GM12865 (cell line): ENCODE measurements at regions not wholly inside any gene's neighbourhood (a gene's known extent, or its start where the extent isn't known, plus 50 kb on each side); places are given as distances from the start of the nearest gene placed in this dataset.

Source experiments
- DNase-seq: peaks from one replicate; pipeline ENCODE4 v3.0.0; 2010; ENCODE audit warnings: low read depth
- H3K4me3 ChIP-seq: 2 replicates; pipeline ENCODE4 v1.5.1; 2011; ENCODE audit warnings: mild to moderate bottlenecking, low read depth, low read length, control low read depth
- TF ChIP-seq, protein P1 (sequence below): IDR thresholded peaks from 2 replicates; pipeline ENCODE4 v1.5.1; 2011; ENCODE audit warnings: low read length, control low read depth, low read depth, inconsistent platforms; ENCODE audit not compliant: insufficient read depth; ENCODE audit errors: missing control alignments

- H3K4me3 ChIP-seq = no peak overlapping the region
- no peak for DNase-seq
- TF ChIP-seq, protein P1, sequence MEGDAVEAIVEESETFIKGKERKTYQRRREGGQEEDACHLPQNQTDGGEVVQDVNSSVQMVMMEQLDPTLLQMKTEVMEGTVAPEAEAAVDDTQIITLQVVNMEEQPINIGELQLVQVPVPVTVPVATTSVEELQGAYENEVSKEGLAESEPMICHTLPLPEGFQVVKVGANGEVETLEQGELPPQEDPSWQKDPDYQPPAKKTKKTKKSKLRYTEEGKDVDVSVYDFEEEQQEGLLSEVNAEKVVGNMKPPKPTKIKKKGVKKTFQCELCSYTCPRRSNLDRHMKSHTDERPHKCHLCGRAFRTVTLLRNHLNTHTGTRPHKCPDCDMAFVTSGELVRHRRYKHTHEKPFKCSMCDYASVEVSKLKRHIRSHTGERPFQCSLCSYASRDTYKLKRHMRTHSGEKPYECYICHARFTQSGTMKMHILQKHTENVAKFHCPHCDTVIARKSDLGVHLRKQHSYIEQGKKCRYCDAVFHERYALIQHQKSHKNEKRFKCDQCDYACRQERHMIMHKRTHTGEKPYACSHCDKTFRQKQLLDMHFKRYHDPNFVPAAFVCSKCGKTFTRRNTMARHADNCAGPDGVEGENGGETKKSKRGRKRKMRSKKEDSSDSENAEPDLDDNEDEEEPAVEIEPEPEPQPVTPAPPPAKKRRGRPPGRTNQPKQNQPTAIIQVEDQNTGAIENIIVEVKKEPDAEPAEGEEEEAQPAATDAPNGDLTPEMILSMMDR = no peak
These were observed 118.7 kb upstream of the E2F8 start for GRCh38 chr11:19359221-19360000.

DNA sequence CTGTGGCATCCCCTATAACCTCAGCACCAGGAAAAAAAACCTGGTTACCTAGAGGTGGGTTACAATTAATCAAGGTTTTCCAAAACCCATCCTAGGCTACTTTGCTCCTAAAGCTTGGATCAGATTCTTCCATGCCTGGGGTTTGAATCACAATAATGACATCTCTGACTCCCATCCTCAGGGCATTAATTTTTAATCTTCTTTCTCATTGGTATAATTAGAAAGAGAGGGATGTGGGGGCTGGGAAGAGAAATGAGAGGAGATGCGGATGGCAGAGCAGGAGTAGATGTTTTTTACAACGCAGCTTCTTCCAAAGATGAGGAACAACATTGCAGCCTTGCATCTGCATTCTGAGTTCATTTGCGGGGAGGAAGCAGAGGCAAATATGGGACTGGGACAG lies 117.2 kb upstream of the E2F8 start:
- TF ChIP-seq, protein P1 = no peak
- no peak overlapping the region for H3K4me3 ChIP-seq
- no peak for DNase-seq

DNA sequence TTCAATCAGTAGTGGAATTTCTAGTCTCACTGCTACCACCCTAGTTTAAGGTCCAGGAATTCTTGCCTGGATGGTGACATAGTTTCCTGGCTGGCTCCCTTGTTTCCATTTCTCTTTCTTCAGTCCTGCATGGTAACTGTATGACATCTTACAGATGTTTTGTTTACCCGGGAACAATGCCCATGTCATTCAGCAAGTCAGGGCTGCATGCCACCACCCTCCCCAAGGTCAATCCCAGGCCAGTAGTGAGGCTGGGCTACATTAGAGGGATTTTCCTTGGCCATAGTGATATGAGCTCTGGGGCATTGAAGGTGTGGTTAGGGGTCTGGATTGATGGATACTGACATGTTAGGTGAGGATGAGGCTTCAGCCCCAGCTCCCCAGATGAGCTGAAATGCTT lies 114.9 kb upstream of the E2F8 start:
- DNase-seq = no peak
- TF ChIP-seq, protein P1 = no peak
- H3K4me3 ChIP-seq = no peak overlapping the region

GRCh38 chr11:19353287-19353850 lies 112.6 kb upstream of the E2F8 start:
- no peak overlapping the region for H3K4me3 ChIP-seq
- no peak for DNase-seq
- TF ChIP-seq, protein P1 = no peak

GRCh38 chr11:19352771-19353160 lies 112.0 kb upstream of the E2F8 start:
- DNase-seq = no peak
- TF ChIP-seq, protein P1 = no peak
- H3K4me3 ChIP-seq = no peak overlapping the region

DNA sequence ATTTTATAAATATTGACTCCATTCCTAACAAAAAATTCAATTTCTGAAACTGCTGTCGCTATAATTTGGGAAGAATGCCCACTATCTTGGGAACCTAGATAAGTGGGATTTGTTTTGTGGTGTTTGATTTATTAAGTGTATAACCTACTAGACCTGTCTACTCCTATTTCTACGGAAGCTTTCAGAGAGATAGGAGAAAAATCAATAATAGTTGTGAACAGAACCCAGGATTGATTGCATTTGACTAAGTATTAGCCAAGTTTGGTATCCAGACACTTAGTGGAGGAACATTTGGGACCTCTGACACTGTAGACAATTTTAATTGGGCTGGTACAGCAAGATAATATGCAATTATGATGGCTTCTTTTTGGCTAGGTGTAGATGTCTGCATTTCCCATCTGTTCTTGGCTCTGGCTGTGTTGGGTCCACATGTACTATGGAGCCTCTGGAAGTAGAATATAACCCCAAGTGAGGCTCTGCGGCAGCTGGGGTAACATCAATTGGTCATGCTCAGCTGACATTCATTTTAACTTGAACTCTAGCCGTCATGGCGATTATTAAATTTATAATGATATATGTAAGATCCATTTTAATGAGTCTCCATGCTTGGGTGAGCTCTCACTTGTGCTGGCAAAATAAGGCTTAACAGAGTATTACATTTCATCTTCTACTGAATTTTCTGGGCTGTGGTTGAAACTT lies 111.5 kb upstream of the E2F8 start:
- no peak for DNase-seq

More for the DNA sequence above, 111.5 kb upstream of the E2F8 start:
- no peak overlapping the region for H3K4me3 ChIP-seq
- TF ChIP-seq, protein P1 = no peak
